ENCODE measurements at regions not wholly inside any gene's neighbourhood (a gene's known extent, or its start where the extent isn't known, plus 50 kb on each side); places are given as distances from the start of the nearest gene placed in this dataset.

DNA sequence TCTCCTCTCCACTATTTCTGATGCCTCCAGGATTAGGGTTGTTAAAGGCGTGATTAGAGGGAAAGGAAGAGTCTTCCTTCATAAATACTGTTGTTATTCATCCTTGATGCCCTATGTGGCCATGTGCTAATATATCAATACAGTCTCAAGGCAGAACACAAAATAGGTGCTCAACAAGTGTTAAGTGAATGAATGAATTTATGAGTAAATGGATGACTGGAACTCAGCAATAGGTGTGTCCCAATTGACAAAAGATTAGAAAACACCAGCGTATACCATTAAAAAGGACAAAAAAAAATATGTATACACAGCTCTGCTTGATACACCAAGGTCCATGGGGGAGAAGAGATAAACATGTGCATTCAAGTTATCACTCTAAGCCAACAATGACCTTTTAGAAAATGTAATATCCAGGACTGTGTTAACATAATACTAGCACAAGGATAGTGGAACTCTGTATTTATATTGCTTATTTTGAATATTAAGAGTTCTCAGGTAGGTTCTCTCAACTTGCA, 171.2 kb upstream of the MYLIP start:
- Mint-ChIP-seq H3K27me3 (peaks cover 0 to 6% of the 10 kb centered on the region in 2 donors), H3K4me1 (peaks cover 16 to 27% (median 20%) of the 10 kb centered on the region in 3 donors), H3K27ac (no peak overlapping the region), H3K9me3 (no peaks in the 10 kb centered on the region), H3K4me3 (no peak overlapping the region), H3K36me3 (no peaks in the 10 kb centered on the region)
- DNase-seq = no peak
- Histone ChIP-seq H3K9me3 (no peaks in the 10 kb centered on the region), H3K27me3 (replicated peaks in 1 of 2; ENCODE audit: control insufficient read depth in 2 of 2, extremely low read depth in 1 of 2, insufficient read depth in 2 of 2, low read length in 1 of 2) (no peaks in the 10 kb centered on the region), H3K4me1 (ENCODE audit: control insufficient read depth in 1 of 2, extremely low read depth in 1 of 2, insufficient read depth in 2 of 2, low read length in 2 of 2) (peaks cover 2 to 8% of the 10 kb centered on the region in 2 experiments), H3K4me3 (ENCODE audit: control insufficient read depth in 1 of 2, extremely low read depth in 1 of 2, low read length in 1 of 2) (no peak overlapping the region), H3K27ac (ENCODE audit: low read length) (no peak overlapping the region), H3K36me3 (ENCODE audit: control insufficient read depth in 2 of 2, extremely low read depth in 1 of 2, insufficient read depth in 1 of 2, low read length in 1 of 2) (no peaks in the 10 kb centered on the region)
- POLR2A ChIA-PET = no interaction called here
- no peak for ATAC-seq (replicated peaks in 1 of 4)
- WGBS (ENCODE audit: insufficient coverage) = no CpG with 5 or more reads among the region's 2 CpGs
- CTCF ChIA-PET = no interaction called here

DNA sequence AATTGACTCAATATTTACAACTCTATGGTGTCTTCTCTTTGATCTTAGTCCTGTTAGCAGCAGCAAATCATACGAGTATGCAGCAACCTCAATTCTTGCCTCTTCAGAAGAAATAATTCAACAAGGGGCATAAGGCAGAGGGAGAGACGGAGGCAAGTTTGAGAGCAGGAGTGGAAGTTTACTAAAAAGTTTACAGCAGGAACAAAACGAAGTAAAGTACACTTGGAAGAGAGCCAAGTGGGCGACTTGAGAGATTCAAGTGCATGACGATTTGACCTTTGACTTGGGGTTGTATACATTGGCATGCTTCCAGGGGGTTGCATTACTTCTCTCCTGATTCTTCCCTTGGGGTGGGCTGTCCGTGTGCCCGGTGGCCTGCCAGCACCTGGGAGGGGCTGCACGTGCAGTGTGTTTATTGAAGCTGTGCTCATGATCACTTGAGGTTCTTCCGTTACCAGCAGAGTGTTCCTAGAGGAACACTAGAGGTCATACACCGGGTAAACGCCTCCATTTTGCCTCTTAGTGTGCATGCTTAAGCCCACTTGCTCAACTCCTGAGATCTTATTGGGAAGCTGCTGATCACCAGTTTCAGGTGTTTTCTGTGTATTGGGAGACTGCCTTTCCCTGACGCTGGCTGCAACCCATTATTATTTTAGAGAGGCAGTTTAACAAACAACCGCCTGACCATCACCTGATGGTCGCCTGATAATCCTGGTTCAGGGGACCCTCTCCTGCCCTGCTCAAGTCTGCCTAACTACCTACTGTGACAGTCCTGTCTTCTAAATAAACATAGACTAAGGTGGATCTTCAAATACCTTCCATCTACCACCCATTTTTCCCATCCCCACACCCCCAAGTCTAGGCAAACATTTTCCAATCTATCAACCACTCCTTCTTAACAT, 172.4 kb upstream of the MYLIP start:
- Mint-ChIP-seq H3K27ac (no peak overlapping the region), H3K36me3 (no peaks in the 10 kb centered on the region), H3K9me3 (no peaks in the 10 kb centered on the region), H3K27me3 (peaks cover 0 to 6% of the 10 kb centered on the region in 2 donors), H3K4me1 (peaks cover 11 to 17% (median 14%) of the 10 kb centered on the region in 3 donors), H3K4me3 (peak overlapping the region in 1 of 3 donors; percentile 44)
- WGBS (ENCODE audit: insufficient coverage) = 84% methylated on average over 9 of the region's 14 CpGs
- ChIA-PET CTCF (no interaction called here), POLR2A (no interaction called here)
- no peak for ATAC-seq (replicated peaks in 1 of 4)
- no peak for DNase-seq
- Histone ChIP-seq H3K4me1 (ENCODE audit: control insufficient read depth in 1 of 2, extremely low read depth in 1 of 2, insufficient read depth in 2 of 2, low read length in 2 of 2) (peaks cover 0 to 11% of the 10 kb centered on the region in 2 experiments), H3K4me3 (ENCODE audit: control insufficient read depth in 1 of 2, extremely low read depth in 1 of 2, low read length in 1 of 2) (no peak overlapping the region), H3K27ac (ENCODE audit: low read length) (no peak overlapping the region), H3K36me3 (ENCODE audit: control insufficient read depth in 2 of 2, extremely low read depth in 1 of 2, insufficient read depth in 1 of 2, low read length in 1 of 2) (peaks cover 0 to 4% of the 10 kb centered on the region in 2 donors), H3K27me3 (replicated peaks in 1 of 2; ENCODE audit: control insufficient read depth in 2 of 2, extremely low read depth in 1 of 2, insufficient read depth in 2 of 2, low read length in 1 of 2) (no peaks in the 10 kb centered on the region), H3K9me3 (no peaks in the 10 kb centered on the region)

DNA sequence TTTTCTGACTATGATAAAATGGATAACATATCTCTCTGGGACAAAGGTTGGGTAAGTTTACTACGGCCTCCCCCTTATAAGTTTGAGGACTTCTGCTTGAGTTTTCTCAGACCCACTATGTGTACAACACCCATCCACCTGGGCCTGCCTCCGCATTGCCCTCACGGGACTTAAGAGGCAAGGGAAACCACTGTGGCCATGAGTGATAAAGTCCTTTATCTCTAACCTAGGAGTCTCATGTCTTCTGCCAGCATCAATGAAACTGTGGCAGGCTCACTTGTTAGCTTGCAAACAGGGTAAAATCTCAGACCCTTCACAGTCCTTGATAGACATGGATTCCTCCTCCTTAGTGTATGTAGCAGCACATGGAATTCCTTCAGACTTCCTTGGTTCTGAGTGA, 173.4 kb upstream of the MYLIP start:
- no peaks in the 10 kb centered on the region for H3K9me3 Mint-ChIP-seq
- H3K36me3 Mint-ChIP-seq = no peaks in the 10 kb centered on the region
- H3K27me3 Mint-ChIP-seq = peaks cover 0 to 6% of the 10 kb centered on the region in 2 donors
- no peak overlapping the region for H3K4me3 Mint-ChIP-seq
- Histone ChIP-seq H3K36me3 (ENCODE audit: control insufficient read depth in 2 of 2, extremely low read depth in 1 of 2, insufficient read depth in 1 of 2, low read length in 1 of 2) (peaks cover 0 to 4% of the 10 kb centered on the region in 2 donors), H3K9me3 (no peaks in the 10 kb centered on the region), H3K4me3 (ENCODE audit: control insufficient read depth in 1 of 2, extremely low read depth in 1 of 2, low read length in 1 of 2) (no peak overlapping the region), H3K4me1 (ENCODE audit: control insufficient read depth in 1 of 2, extremely low read depth in 1 of 2, insufficient read depth in 2 of 2, low read length in 2 of 2) (peaks cover 0 to 11% of the 10 kb centered on the region in 2 experiments), H3K27me3 (replicated peaks in 1 of 2; ENCODE audit: control insufficient read depth in 2 of 2, extremely low read depth in 1 of 2, insufficient read depth in 2 of 2, low read length in 1 of 2) (no peaks in the 10 kb centered on the region), H3K27ac (ENCODE audit: low read length) (no peak overlapping the region)
- ATAC-seq (replicated peaks in 1 of 4) (no peak), DNase-seq (no peak)
- H3K27ac Mint-ChIP-seq = no peak overlapping the region
- ChIA-PET POLR2A (no interaction called here), CTCF (no interaction called here)
- WGBS (ENCODE audit: insufficient coverage) = 80% methylated on average over 2 of the region's 3 CpGs
- peaks cover 10 to 14% (median 11%) of the 10 kb centered on the region in 3 donors for H3K4me1 Mint-ChIP-seq

DNA sequence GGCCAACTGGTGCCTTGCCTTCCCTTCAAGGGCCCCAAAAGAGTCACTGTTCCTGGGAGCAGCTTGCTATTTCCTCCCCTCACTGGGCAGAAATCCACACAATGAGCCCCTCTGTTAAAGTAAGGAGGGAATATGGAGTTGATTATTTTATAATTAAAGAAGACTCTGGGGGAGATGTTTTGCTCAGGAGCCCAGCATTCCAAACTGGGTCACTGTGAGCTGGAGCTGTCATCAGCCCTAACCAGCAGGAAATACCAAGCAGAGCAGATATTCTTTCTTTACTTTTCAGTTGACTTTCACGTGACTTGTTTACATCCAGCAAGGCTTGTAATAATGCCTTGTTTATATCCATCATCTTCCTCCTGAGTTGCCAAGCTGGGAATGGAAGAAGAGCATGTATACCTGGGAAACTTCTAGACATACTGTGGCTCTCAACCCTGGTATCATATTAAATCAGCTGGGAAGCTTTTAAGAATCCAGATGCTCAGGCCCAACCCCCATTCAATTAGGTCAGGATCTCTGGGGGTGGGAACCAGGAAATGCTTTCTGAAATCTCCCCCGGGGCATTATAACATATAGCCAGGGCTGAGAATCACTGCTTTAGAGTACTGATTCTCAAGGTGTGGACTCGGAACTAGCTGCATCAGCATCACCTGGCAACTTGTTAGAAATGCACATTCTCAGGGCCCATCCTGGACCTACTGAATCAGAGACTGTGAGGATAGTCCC, 175.6 kb upstream of the MYLIP start:
- CTCF ChIA-PET = interaction anchor here (0.5 to 0.6 kb wide), 2 partner anchors 175 to 322 kb away, joined by 3 to 7 read pairs; no protein-coding TSS in a partner anchor
- Histone ChIP-seq H3K4me3 (ENCODE audit: control insufficient read depth in 1 of 2, extremely low read depth in 1 of 2, low read length in 1 of 2) (no peak overlapping the region), H3K27ac (ENCODE audit: low read length) (no peak overlapping the region), H3K27me3 (replicated peaks in 1 of 2; ENCODE audit: control insufficient read depth in 2 of 2, extremely low read depth in 1 of 2, insufficient read depth in 2 of 2, low read length in 1 of 2) (no peaks in the 10 kb centered on the region), H3K9me3 (no peaks in the 10 kb centered on the region), H3K4me1 (ENCODE audit: control insufficient read depth in 1 of 2, extremely low read depth in 1 of 2, insufficient read depth in 2 of 2, low read length in 2 of 2) (peaks cover 0 to 11% of the 10 kb centered on the region in 2 experiments), H3K36me3 (ENCODE audit: control insufficient read depth in 2 of 2, extremely low read depth in 1 of 2, insufficient read depth in 1 of 2, low read length in 1 of 2) (peaks cover 0 to 4% of the 10 kb centered on the region in 2 donors)
- Mint-ChIP-seq H3K27ac (no peak overlapping the region), H3K4me3 (no peak overlapping the region), H3K27me3 (peaks cover 0 to 6% of the 10 kb centered on the region in 2 donors), H3K4me1 (peaks cover 10 to 14% (median 11%) of the 10 kb centered on the region in 3 donors), H3K9me3 (no peaks in the 10 kb centered on the region), H3K36me3 (no peaks in the 10 kb centered on the region)
- DNase-seq (no peak), ATAC-seq (replicated peaks in 1 of 4) (no peak)
- POLR2A ChIA-PET = no interaction called here
- 100% methylated on average over 1 of the region's 3 CpGs for WGBS (ENCODE audit: insufficient coverage)

DNA sequence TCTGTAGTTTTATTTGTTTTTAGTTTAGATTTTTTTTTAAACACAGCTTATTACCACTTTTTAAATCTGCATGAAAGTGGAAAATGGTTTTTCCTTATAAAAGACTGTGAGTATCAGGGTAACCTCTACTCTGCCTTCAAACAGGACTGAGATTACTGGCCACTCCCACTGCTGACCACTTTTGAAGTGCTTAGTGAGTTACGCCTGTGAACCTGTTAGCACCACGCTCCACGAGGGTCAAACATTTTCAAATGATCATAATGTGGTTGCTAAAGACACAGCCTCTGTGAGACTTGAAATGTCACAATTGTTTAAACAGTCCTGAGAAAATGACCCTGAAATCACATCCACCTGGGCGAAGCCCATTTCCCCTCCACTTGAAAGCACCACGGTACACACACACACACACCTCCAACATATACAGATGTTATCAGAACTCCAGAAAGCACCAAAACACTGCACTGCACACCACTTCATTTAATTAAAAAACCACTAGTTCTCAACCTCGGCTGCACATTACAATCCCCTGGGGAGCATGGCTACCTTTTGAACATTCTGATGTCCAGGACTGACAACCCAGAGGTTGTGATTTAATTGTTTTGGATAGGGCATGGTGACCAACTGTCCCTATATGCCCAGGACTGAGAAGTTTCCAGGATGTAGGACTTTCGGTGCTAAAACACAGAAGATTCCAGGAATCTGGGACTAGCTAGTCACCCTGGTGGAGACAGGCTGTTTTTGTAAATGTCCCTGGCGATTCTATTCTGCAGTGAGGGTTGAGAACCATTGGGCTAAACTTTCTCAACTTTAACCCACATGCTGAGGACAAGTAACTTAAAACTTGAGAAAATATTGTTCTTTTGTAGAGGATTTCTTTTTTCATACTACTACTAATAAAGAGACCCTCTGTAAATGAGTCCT, 176.4 kb upstream of the MYLIP start:
- ATAC-seq (replicated peaks in 1 of 4) = no peak
- H3K27me3 Mint-ChIP-seq = peaks cover 0 to 6% of the 10 kb centered on the region in 2 donors
- CTCF ChIA-PET = interaction anchor here (0.5 to 0.6 kb wide), 2 partner anchors 176 to 323 kb away, joined by 3 to 7 read pairs; no protein-coding TSS in a partner anchor
- H3K27me3 ChIP-seq (replicated peaks in 1 of 2; ENCODE audit: control insufficient read depth in 2 of 2, extremely low read depth in 1 of 2, insufficient read depth in 2 of 2, low read length in 1 of 2) = no peaks in the 10 kb centered on the region
- DNase-seq = no peak
- H3K27ac ChIP-seq (ENCODE audit: low read length) = no peak overlapping the region
- no peaks in the 10 kb centered on the region for H3K9me3 ChIP-seq
- H3K36me3 Mint-ChIP-seq = no peaks in the 10 kb centered on the region
- peaks cover 0 to 4% of the 10 kb centered on the region in 2 donors for H3K36me3 ChIP-seq (ENCODE audit: control insufficient read depth in 2 of 2, extremely low read depth in 1 of 2, insufficient read depth in 1 of 2, low read length in 1 of 2)
- 71% methylated on average over 5 of the region's 8 CpGs for WGBS (ENCODE audit: insufficient coverage)
- POLR2A ChIA-PET = no interaction called here
- H3K4me1 ChIP-seq (ENCODE audit: control insufficient read depth in 1 of 2, extremely low read depth in 1 of 2, insufficient read depth in 2 of 2, low read length in 2 of 2) = peaks cover 0 to 11% of the 10 kb centered on the region in 2 experiments
- no peak overlapping the region for H3K27ac Mint-ChIP-seq
- peaks cover 10 to 14% (median 11%) of the 10 kb centered on the region in 3 donors for H3K4me1 Mint-ChIP-seq
- H3K9me3 Mint-ChIP-seq = no peaks in the 10 kb centered on the region
- H3K4me3 ChIP-seq (ENCODE audit: control insufficient read depth in 1 of 2, extremely low read depth in 1 of 2, low read length in 1 of 2) = no peak overlapping the region
- H3K4me3 Mint-ChIP-seq = no peak overlapping the region
